Sigmoid colon (tissue), 6 donors: ENCODE measurements at regions not wholly inside any gene's neighbourhood (a gene's known extent, or its start where the extent isn't known, plus 50 kb on each side); places are given as distances from the start of the nearest gene placed in this dataset.
"Not testable (repeated sequence)": the region's sequence is repeated elsewhere in the genome, so short reads cannot be mapped to it uniquely, and the experiment has no call there.

Experiments
- DNase-seq: peaks from one replicate; pipeline ENCODE4 v3.0.0-alpha.2; 2019
- H3K27ac ChIP-seq, 4 donors: fragments of 200-600 bp; sonication (generic); one replicate each; pipeline ENCODE4 v1.5.1; 2016 to 2019; ENCODE audit warnings: mild to moderate bottlenecking in 1 of 4
- H3K27me3 ChIP-seq, 3 donors: fragments of 200-600 bp; sonication (generic); one replicate each; pipeline ENCODE4 v1.5.1; 2019; ENCODE audit warnings: mild to moderate bottlenecking in 1 of 3
- H3K36me3 ChIP-seq, 4 donors: fragments of 200-600 bp; sonication (generic); one replicate each; pipeline ENCODE4 v1.5.1; 2016 to 2019
- H3K4me1 ChIP-seq, 4 donors: fragments of 200-600 bp; sonication (generic); one replicate each; pipeline ENCODE4 v1.5.1; 2017 to 2019
- H3K4me3 ChIP-seq, 4 donors: fragments of 200-600 bp; sonication (generic); one replicate each; pipeline ENCODE4 v1.5.1; 2017 to 2019; ENCODE audit warnings: mild to moderate bottlenecking in 2 of 4, moderate library complexity in 1 of 4
- H3K9me3 ChIP-seq, 4 donors: fragments of 200-600 bp in 3 of 4; sonication (generic) in 3 of 4; one replicate each; pipeline versions ENCODE4 v1.5.1 to v1.6.1; 2013 to 2019
- EP300 ChIP-seq, 4 donors: sonication (generic); formaldehyde crosslinking; IDR thresholded peaks; one replicate each; pipeline ENCODE4 v1.6.1; 2017; ENCODE audit warnings: antibody characterized with exemption in 4 of 4
- POLR2A ChIP-seq, 2 donors: fragments of 450-650 bp; IDR thresholded peaks; one replicate each; pipeline ENCODE4 v1.6.1; 2016; ENCODE audit warnings: antibody characterized with exemption in 2 of 2, mild to moderate bottlenecking in 2 of 2, moderate library complexity in 2 of 2
- POLR2AphosphoS5 ChIP-seq, 4 donors: sonication (generic); formaldehyde crosslinking; IDR thresholded peaks; one replicate each; pipeline ENCODE4 v1.6.1; 2017; ENCODE audit warnings: antibody characterized with exemption in 4 of 4
- WGBS, 2 donors: extraction: QIAGEN DNeasy Blood & Tissue Kit; methylation state at CpG; one replicate each; pipeline ENCODE4 v1.1.7; 2013; 5-methylcytosine and 5-hydroxymethylcytosine counted together
- intact Hi-C: fragments of 100-400 bp; cut with DNase I; formaldehyde crosslinking; loops from one replicate; pipeline ENCODE4 v1.15.1; 2023
- TF ChIP-seq, protein P1 (sequence below), 4 experiments: fragments of 450-650 bp in 3 of 4; fragments of 200-600 bp in 1 of 4; IDR thresholded peaks; one replicate each; pipeline ENCODE4 v1.5.1; 2016 to 2019; ENCODE audit warnings: antibody characterized with exemption in 4 of 4, mild to moderate bottlenecking in 3 of 4, moderate library complexity in 2 of 4
- donor health status: healthy with polysubstance abuse.
- donor health status: healthy.

GRCh38 chr6:113719545-113719944 is 137.6 kb upstream of the MARCKS start:
- Histone ChIP-seq H3K27me3 (no peaks in the 10 kb centered on the region), H3K9me3 (no peaks in the 10 kb centered on the region), H3K27ac (no peak overlapping the region), H3K4me3 (no peak overlapping the region), H3K4me1 (no peaks in the 10 kb centered on the region), H3K36me3 (no peaks in the 10 kb centered on the region)
- TF ChIP-seq POLR2A (IDR thresholded peaks at IDR 0.05) = no peak
- TF ChIP-seq EP300 (IDR thresholded peaks at IDR 0.05) = no peak
- TF ChIP-seq POLR2AphosphoS5 (IDR thresholded peaks at IDR 0.05) = no peak
- TF ChIP-seq, protein P1, sequence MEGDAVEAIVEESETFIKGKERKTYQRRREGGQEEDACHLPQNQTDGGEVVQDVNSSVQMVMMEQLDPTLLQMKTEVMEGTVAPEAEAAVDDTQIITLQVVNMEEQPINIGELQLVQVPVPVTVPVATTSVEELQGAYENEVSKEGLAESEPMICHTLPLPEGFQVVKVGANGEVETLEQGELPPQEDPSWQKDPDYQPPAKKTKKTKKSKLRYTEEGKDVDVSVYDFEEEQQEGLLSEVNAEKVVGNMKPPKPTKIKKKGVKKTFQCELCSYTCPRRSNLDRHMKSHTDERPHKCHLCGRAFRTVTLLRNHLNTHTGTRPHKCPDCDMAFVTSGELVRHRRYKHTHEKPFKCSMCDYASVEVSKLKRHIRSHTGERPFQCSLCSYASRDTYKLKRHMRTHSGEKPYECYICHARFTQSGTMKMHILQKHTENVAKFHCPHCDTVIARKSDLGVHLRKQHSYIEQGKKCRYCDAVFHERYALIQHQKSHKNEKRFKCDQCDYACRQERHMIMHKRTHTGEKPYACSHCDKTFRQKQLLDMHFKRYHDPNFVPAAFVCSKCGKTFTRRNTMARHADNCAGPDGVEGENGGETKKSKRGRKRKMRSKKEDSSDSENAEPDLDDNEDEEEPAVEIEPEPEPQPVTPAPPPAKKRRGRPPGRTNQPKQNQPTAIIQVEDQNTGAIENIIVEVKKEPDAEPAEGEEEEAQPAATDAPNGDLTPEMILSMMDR (IDR thresholded peaks at IDR 0.05) = no peak
- no peak for DNase-seq
- intact Hi-C loops = no loop called here
- 93 to 95% methylated on average over 4 of the region's 4 CpGs for WGBS, 2 donors

- Histone ChIP-seq H3K36me3 (no peaks in the 10 kb centered on the region), H3K9me3 (no peaks in the 10 kb centered on the region), H3K27me3 (no peaks in the 10 kb centered on the region), H3K4me1 (no peaks in the 10 kb centered on the region), H3K4me3 (no peak overlapping the region), H3K27ac (no peak overlapping the region)
- 1 to 38% methylated on average over 4 of the region's 4 CpGs for WGBS, 2 donors
- no peak for DNase-seq
- intact Hi-C loops = no loop called here
- TF ChIP-seq EP300 (IDR thresholded peaks at IDR 0.05) = no peak
- no peak for TF ChIP-seq POLR2A (IDR thresholded peaks at IDR 0.05)
- TF ChIP-seq, protein P1 (IDR thresholded peaks at IDR 0.05) = no peak
- TF ChIP-seq POLR2AphosphoS5 (IDR thresholded peaks at IDR 0.05) = no peak
Measured at GRCh38 chr6:113723182-113723581, 134.0 kb upstream of the MARCKS start.

- DNase-seq, H3K27ac ChIP-seq, H3K36me3 ChIP-seq, H3K4me3 ChIP-seq, intact Hi-C loops, H3K4me1 ChIP-seq, H3K27me3 ChIP-seq, H3K9me3 ChIP-seq: not testable (repeated sequence)
- whole genome bisulfite sequencing, 2 donors = 55 to 79% methylated on average over 2 of the region's 2 CpGs
Measured at GRCh38 chr6:113724927-113725326, 132.2 kb upstream of the MARCKS start.

DNA sequence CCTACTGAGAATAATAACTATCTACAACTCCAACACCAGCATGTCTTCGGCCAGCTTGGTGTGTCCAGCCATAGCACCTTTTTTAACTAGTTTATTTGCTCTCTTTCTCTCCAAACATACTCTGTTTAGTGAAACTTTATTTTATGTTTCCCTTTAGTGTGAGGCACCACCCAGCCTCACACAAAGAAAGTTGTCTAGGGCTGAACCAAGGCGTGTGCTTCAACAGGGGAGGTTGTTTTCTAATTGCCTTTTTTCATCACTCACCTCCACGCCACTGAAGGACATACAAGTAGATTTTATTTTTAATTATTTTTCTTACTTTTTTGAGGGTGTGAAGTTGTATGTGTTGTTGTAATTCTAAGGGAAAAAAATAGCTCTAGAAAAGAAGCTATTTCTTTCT is 125.6 kb upstream of the MARCKS start:
- Histone ChIP-seq H3K27ac (peak overlapping the region in 2 of 4 donors; percentile 4 to 56), H3K36me3 (no peaks in the 10 kb centered on the region), H3K4me1 (peaks cover 0 to 18% (median 7%) of the 10 kb centered on the region in 4 donors), H3K9me3 (no peaks in the 10 kb centered on the region), H3K4me3 (no peak overlapping the region), H3K27me3 (no peaks in the 10 kb centered on the region)
- WGBS, 2 donors = 16 to 75% methylated on average over 3 of the region's 3 CpGs
- no peak for DNase-seq
- TF ChIP-seq POLR2AphosphoS5 (IDR thresholded peaks at IDR 0.05) (no peak), EP300 (IDR thresholded peaks at IDR 0.05) (no peak), POLR2A (IDR thresholded peaks at IDR 0.05) (no peak)
- TF ChIP-seq, protein P1 (IDR thresholded peaks at IDR 0.05) = no peak
- intact Hi-C loops = no loop called here

DNA sequence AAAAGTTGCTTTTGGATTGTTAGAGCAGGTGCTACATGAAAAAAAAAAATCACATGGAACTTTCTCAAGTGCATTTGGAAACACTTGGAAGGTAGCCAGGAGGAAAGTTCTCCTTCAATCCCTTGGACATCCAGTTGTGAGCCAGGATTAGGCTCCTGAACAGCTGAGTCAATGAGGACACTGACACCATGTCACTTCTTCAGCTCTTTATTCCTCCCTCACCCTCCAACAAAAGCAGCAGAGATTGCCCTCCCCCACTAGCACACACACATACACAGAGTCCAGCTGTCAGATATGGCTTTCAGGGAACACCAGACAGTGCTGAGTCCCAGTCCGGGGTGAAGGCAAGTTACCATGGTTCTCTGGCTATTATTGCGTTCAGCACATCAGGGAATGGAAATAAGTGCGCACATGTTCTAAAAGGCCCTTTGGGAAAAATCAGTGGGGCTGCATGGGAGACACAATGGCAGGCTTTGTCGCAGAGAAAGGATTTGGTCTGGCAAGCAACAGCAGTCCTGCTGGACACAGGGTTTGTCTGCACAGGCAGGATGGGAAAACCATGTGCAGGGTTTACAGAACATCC is 124.7 kb upstream of the MARCKS start:
- Histone ChIP-seq H3K36me3 (no peaks in the 10 kb centered on the region), H3K4me1 (peaks cover 0 to 18% (median 7%) of the 10 kb centered on the region in 4 donors), H3K4me3 (no peak overlapping the region), H3K27ac (peak overlapping the region; percentile 4 to 56 (median 46)), H3K27me3 (no peaks in the 10 kb centered on the region), H3K9me3 (no peaks in the 10 kb centered on the region)
- WGBS, 2 donors = 38 to 72% methylated on average over 4 of the region's 4 CpGs
- peak; percentile 75 for DNase-seq
- intact Hi-C loops = no loop called here
- TF ChIP-seq, protein P1 (IDR thresholded peaks at IDR 0.05) = peak in 1 of 4 experiments; percentile 10
- no peak for TF ChIP-seq EP300 (IDR thresholded peaks at IDR 0.05)
- TF ChIP-seq POLR2A (IDR thresholded peaks at IDR 0.05) = no peak
- peak in 2 of 4 donors; percentile 33 to 58 for TF ChIP-seq POLR2AphosphoS5 (IDR thresholded peaks at IDR 0.05)
